NCI-H748 treated with DMSO at 0.1 percent for 48 hours (cell line): ENCODE measurements at regions not wholly inside any gene's neighbourhood (a gene's known extent, or its start where the extent isn't known, plus 50 kb on each side); places are given as distances from the start of the nearest gene placed in this dataset.

Source experiments
- DNase-seq: peaks from one replicate; lab custom pipeline; 2025; lab: John Stamatoyannopoulos, UW

DNA sequence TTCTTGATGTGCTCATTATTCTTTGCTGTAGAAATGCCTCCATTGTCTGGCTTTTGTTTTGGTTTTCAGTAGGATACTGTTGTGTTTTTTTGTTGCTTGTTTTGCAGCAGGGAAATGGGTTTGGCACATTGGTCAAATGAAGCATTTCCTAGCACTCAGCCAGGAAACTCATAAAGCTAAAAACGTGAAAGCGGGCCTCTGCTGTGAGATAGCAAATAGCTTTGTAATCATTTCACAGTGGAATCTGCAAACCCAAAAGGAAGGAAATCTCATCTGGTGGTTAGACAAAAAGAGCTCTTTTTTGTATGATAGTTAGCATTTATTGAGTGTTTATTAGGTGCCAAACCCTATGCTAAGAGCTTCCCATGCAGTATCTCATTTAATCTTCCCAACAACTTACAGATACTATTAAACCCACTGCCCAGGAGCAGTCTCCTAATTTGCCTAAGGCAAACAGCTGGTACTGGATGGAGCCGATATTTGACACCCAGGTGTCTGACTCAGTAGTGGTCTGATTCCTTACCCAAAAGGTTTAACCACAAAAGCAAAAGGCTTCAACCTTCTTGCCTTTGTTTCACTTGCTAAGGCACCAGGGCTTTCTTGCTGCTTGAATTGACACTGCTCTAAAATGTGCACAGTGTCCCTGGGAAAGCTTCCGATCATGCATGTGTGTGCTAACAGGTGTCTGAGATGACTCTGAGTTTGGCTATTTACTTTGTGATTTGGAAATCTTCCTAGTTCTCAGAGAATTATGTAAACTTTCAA, 527.9 kb upstream of the MDFIC2 start:
- no peak for DNase-seq

DNA sequence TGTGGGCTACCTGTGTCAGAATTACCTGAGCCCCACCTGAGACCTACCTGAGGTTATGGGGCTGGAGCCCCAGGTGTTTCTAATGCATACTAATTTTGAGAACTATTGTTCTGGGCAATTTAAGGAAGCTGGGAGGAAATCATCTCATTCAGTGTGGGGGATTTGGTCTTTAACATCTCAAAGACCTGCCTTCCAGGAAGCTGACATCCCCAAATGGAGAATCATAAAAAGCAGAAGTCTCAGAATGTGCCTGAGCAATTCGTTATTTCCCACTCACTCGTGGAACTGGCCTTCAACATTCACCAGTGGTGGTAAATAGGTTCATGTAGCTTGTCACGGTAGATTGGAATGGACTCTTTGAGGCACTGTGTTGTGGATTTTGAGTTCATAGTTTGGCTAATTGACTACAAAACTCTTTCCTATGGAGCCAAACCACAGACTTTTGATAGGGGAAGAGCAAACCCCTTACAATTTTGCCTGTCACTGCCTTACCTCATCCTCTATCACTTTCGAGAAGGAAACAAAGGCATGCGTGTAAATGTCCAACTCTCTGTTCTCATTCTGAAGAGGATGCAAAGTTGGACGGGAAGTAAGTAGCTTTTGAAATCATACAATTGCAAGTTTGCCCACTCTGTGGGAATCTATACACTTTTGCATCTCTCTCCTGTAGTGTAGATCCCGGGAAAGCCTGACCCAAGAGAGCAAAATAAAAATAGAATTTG, 521.0 kb upstream of the MDFIC2 start:
- no peak for DNase-seq

- DNase-seq: no peak
Measured at GRCh38 chr3:70832834-70833205, 520.4 kb upstream of the MDFIC2 start.

- no peak for DNase-seq
Measured at GRCh38 chr3:70832089-70832833, 519.8 kb upstream of the MDFIC2 start.

- no peak for DNase-seq
Measured at GRCh38 chr3:70829092-70829491, 516.7 kb upstream of the MDFIC2 start.

DNA sequence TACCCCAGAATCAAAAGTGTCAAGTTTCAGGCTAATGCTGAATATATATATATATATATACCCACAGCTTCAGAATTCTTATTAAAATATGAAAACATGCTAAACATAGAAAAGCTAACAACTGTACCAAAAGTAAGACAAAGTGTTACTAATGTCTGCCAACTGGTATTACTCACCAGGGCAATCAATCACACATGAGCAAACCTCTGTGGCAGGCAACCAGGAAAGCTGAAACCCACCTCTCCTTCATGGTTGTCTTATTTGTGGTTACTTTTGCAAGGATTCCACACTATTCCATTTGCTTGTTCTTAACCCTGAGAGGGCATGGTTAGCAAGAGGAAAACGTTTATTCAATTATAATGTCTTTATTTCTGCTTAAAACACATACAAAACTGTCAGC, 512.3 kb upstream of the MDFIC2 start:
- no peak for DNase-seq

DNA sequence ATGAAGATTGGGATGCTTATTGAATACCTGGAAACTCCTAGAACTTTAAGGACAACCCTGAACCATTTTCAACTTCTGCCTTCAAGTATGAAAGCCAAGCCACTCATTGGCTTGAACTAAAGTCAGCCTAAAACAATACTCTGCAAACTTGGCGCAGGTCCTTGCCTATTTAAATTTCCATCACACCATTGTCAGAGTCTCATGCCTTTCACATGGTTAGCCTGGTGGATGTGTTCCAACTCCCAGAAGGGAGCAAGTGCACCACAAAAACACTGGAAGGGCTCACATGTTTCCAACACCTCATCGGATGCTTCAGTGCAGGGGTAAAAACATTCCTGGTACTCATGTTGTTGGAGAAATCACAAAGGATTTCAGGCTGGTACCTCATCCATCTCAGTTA, 511.6 kb upstream of the MDFIC2 start:
- DNase-seq: no peak

GRCh38 chr3:70823622-70824021, 511.2 kb upstream of the MDFIC2 start:
- DNase-seq: no peak

DNA sequence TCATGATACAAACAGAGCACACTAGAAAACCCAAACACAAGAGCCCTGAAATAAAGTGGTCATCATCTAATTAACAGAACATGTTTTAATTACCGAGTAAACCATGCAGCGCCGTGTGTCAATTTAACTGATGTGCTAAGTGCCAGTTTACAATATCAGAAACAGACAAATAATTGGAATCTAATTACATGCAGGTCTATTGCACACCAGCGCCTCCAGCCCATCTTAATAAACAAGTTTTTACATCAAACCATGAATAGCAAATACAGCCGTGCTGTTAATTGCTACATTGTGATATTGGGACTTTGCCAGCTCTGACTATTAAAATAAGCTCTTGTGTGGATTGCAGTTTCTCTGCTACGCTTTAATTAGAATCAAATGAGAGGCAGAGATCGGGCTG, 510.2 kb upstream of the MDFIC2 start:
- DNase-seq: peak; percentile 72

DNA sequence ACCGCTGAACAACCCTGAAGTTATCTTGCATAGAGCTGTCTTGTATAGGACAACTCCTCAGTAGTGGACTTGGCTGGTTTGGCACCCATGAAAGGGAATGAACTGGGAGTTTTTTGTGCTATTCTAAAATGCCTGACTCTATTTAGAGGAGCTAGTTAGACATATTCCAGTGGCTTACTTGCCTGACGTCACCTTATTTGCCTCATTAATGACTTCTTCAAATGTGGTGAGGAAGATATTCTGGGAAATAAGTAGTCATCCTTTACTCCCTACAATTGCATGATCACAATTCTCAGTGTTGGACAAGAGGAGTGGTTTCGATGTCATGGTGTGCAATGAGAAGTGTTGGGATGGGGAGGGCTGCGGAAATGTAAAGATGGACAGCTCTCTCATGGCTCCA, 509.2 kb upstream of the MDFIC2 start:
- DNase-seq: no peak

DNA sequence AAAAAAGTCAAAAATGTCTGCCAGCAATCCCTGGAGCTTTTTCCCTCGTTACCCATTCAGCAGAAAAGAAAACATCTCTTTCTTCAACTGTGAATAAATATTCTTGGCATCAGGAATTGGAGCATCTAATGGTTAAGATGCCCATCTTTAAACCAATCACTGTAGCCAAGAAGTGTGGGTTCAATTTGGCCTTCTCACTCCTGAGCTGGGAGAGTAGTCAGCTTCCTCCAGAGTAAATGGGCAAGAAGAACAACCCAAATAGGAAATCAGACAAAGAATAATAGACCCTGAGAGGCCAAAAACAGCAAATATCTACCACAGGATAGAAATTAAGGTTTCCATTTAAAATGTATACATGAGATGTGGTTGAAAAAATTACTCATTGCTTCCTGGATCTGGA, 508.0 kb upstream of the MDFIC2 start:
- DNase-seq: no peak

DNA sequence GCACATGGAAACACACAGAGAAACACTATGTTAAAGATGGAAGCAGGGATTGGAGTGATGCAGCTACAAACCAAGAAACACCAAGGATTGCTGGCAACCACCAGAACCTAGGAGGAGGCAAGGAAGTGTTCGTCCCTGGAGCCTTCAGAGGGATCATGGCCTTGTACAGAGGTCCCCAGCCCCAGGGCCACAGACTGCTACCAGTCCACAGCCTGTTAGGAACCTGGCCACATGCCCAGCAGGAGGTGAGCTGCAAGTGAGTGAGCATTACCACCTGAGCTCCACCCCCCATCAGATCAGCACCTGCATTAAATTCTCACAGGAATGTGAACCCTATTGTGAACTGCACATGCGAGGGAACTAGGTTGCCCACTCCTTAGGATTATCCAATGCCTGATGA, 505.7 kb upstream of the MDFIC2 start:
- no peak for DNase-seq

DNA sequence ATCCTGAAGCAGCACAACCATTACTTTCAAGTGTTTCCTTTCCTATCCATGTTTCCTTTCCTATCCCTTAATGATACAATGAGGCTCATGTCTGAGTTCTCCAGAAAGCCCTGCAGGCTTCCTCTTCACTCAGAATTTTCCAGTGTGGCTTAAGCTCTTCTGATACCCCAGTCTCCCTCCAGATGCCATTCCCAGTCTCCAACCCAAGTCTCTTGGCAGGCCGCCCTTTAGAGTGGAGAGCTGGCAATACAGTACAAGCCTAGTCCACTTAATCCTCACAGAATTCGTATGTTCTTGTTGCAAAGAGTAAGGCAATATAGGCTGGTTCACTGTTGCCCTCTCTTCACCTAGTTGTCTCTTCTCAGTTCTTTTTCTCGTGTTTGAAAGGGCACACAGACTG, 503.9 kb upstream of the MDFIC2 start:
- no peak for DNase-seq

- no peak for DNase-seq
Measured at GRCh38 chr3:70815817-70816216, 503.4 kb upstream of the MDFIC2 start.

GRCh38 chr3:70813311-70813710, 500.9 kb upstream of the MDFIC2 start:
- no peak for DNase-seq

DNA sequence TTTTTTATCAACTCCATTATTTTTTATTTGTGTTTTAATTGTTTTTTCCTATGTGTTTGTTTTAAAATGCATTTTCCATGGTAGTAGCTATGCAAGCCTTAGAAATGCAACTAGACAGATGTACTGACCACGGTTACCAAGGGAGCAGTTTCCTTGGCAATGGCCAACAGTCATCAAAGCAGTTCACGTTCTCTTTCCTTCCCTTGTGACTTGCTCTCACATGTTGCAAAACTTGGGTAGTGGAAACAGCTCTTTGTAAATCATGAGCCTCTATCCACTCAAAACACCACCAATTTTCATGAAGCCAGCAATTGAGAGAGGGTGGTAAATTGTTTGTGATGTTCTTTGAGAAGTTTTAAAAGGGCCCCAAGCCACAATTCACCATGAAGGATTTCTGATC, 499.4 kb upstream of the MDFIC2 start:
- DNase-seq: peak; percentile 18

DNA sequence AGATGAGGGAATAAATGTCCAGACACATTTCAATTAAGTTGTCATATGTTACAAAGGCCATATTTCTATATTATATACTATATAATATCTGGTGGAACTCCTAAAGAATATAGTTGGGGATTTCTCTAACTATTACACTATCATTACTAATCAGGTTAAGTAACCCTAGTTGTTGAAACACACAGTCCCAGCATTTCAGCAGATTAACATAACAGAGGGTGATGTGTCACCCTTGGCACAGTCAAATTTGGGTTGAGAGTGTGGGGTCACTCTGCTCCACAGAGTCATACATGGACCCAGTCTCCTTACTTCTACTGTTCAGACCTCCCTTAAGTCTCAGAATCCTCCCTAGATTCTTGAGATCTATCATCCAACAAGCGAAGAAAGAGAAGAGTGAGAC, 496.4 kb upstream of the MDFIC2 start:
- DNase-seq: no peak

- no peak for DNase-seq
Measured at GRCh38 chr3:70806556-70806955, 494.1 kb upstream of the MDFIC2 start.

GRCh38 chr3:70806021-70806420, 493.6 kb upstream of the MDFIC2 start:
- DNase-seq: no peak

DNA sequence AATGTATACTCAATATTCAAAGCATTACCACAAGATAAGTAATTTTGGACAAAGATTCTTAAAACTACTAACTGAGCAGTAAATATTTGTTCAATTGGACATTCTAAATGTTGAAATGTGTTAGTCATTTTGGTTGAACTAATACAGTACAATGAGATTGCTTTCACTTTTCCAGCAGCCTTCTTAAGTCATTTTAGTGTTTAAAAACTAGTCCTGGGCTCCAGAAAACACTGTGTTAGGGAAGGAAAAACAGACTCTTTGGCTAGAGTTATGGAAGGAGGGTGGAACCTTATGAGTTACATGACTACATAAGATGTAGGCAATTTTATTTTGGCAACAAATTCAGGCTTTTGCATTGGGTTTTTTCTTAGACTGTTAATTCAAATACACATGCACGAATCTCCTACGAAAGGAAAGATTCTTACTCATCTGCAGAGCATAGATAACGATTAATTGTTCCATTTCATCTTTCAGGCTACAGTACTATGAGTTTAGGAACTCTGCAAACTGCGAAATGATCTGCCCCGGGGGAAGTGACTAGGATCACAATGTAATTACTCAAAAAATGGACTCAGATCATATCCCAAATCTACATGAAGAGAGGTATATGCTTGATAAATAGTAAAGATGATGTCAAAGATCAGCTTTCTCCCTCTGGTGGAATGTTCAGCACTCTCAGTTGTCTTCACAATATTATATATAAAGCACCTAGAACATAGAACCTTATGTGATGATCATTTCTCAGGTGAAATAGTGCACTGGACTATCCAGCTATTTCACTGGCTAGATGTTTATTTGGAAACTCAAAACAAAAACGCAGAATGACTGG, 492.8 kb upstream of the MDFIC2 start:
- no peak for DNase-seq

DNA sequence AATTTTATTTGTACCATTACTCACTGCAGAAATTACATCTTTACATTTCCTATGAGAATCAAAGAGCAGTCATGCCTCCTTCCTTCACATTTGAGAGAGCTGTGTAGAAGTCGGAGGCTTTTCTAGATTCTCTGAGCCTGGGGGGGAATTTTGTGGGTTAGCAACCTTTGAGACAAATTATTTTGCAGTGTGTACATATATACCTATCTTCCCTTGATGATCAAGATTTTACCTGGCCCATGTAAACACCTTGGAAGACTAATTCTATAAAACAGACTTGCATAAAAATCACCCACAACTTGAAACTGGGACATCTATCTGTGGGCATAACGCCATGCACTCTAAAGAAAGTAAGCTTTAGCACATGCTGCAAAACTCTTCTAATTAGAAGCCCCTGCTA, 491.5 kb upstream of the MDFIC2 start:
- DNase-seq: no peak

DNA sequence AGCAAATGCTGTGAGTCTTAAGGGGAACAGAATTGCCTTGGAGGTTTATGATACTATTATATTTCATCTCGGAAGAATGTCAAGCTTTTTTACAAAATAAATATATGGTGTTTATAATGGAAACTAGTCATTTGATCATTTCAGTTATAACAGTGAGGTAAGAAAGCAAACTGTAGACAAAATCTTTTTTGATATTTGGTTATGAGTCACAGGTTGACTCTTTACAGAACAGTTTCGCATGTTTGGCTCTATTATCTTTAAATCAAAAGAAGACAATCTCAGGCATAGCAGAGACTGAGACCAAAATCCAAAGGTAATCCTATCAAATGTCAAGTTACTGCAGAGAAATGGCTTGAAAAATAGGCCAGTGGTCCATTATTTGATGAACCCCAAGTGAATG, 490.9 kb upstream of the MDFIC2 start:
- no peak for DNase-seq
